ENCODE measurements at regions not wholly inside any gene's neighbourhood (a gene's known extent, or its start where the extent isn't known, plus 50 kb on each side); places are given as distances from the start of the nearest gene placed in this dataset.

DNA sequence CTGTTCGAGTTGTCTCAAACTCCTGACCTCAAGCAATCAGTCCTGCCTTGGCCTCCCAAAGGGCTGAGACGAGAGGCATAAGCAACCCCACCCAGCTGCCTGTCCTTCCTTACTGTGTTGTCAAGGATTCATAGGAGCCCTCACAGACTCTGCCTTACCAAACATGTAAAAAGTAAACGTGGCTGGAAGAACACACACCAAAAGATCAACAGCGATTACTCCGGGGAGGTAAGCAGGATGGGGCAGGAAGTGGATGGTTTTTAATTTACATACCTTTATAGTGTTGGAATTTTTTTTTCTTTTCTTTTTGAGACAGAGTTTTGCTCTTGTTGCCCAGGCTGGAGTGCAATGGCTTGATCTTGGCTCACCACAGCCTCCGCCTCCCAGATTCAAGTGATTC is 61.5 kb upstream of the EGLN3 start:
- Mint-ChIP-seq H3K4me1 (ENCODE audit: low read depth) (no peaks in the 10 kb centered on the region), H3K4me3 (no peak overlapping the region), H3K36me3 (ENCODE audit: low read depth) (no peaks in the 10 kb centered on the region), H3K9me3 (no peaks in the 10 kb centered on the region), H3K27me3 (no peaks in the 10 kb centered on the region), H3K27ac (no peak overlapping the region)
- no peak for DNase-seq
- no peak overlapping the region for H3K4me3 ChIP-seq (ENCODE audit: low read length)
- no peaks in the 10 kb centered on the region for H3K36me3 ChIP-seq (ENCODE audit: insufficient read depth, low read length)
- H3K27ac ChIP-seq (ENCODE audit: low read depth in 1 of 2, low read length in 2 of 2), result no peak overlapping the region
- H3K9me3 ChIP-seq (ENCODE audit: control insufficient read depth in 1 of 2, insufficient read depth in 1 of 2, low read length in 2 of 2), result no peaks in the 10 kb centered on the region
- H3K4me1 ChIP-seq (ENCODE audit: insufficient read depth, low read length), result peaks cover 27% of the 10 kb centered on the region
- ATAC-seq (ENCODE audit: poor library complexity), result no peak
- no peak for TF ChIP-seq CTCF (IDR thresholded peaks at IDR 0.05)
- POLR2A ChIA-PET, result no interaction called here
- CTCF ChIA-PET, result no interaction called here
- intact Hi-C loops (cut with DNase I, micrococcal nuclease), result no loop called here
- H3K27me3 ChIP-seq (ENCODE audit: control insufficient read depth in 1 of 2, insufficient read depth in 2 of 2, low read length in 2 of 2), result no peaks in the 10 kb centered on the region

DNA sequence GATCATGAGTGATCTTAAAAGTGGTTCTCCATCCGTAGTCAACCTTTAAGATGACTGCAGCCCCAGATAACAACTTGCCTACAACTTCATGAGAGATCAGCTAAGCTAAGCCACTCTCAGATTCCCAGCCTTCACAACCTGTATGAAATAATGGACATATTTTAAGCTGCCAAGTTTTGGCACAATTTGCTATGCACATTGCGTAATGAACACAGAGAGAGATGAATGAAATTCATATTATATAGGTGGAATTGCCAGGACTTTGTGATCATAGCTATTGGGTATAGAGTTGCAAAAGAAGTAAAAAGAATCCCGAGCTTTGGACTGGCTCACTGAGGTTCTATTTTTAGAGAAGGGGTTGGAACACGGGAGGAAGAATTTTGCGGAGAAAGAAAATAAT is 59.1 kb upstream of the EGLN3 start:
- Mint-ChIP-seq H3K4me1 (ENCODE audit: low read depth) (no peaks in the 10 kb centered on the region), H3K9me3 (no peaks in the 10 kb centered on the region), H3K4me3 (no peak overlapping the region), H3K27me3 (no peaks in the 10 kb centered on the region), H3K27ac (no peak overlapping the region), H3K36me3 (ENCODE audit: low read depth) (no peaks in the 10 kb centered on the region)
- DNase-seq (no peak), ATAC-seq (ENCODE audit: poor library complexity) (no peak)
- H3K9me3 ChIP-seq (ENCODE audit: control insufficient read depth in 1 of 2, insufficient read depth in 1 of 2, low read length in 2 of 2), result no peaks in the 10 kb centered on the region
- no peak overlapping the region for H3K4me3 ChIP-seq (ENCODE audit: low read length)
- H3K27me3 ChIP-seq (ENCODE audit: control insufficient read depth in 1 of 2, insufficient read depth in 2 of 2, low read length in 2 of 2), result no peaks in the 10 kb centered on the region
- CTCF ChIA-PET, result no interaction called here
- intact Hi-C loops (cut with DNase I, micrococcal nuclease), result no loop called here
- POLR2A ChIA-PET, result no interaction called here
- H3K4me1 ChIP-seq (ENCODE audit: insufficient read depth, low read length), result peaks cover 25% of the 10 kb centered on the region
- H3K27ac ChIP-seq (ENCODE audit: low read depth in 1 of 2, low read length in 2 of 2), result no peak overlapping the region
- no peak for TF ChIP-seq CTCF (IDR thresholded peaks at IDR 0.05)
- H3K36me3 ChIP-seq (ENCODE audit: insufficient read depth, low read length), result no peaks in the 10 kb centered on the region

DNA sequence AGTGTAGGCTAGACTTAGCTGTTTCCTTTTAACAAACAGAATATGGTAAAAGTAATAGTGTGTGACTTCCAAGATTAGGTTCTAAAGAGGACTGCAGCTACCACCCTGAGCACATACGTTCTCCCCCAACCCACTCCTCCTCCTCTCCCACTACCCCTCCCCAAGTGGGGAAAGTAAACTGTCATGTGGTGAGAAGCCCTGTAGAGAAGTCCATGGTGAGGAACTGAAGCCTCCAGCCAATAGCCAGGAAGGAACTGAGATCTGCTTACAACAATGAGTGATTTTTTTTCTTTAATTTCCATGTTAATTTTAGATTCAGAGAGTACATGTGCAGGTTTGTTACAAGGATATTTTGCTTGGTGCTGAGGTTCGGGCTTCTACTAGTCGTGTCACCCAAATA is 57.0 kb upstream of the EGLN3 start:
- no peaks in the 10 kb centered on the region for H3K27me3 ChIP-seq (ENCODE audit: control insufficient read depth in 1 of 2, insufficient read depth in 2 of 2, low read length in 2 of 2)
- H3K4me3 ChIP-seq (ENCODE audit: low read length), result no peak overlapping the region
- no peaks in the 10 kb centered on the region for H3K36me3 ChIP-seq (ENCODE audit: insufficient read depth, low read length)
- Mint-ChIP-seq H3K27me3 (no peaks in the 10 kb centered on the region), H3K27ac (no peak overlapping the region), H3K36me3 (ENCODE audit: low read depth) (no peaks in the 10 kb centered on the region), H3K4me1 (ENCODE audit: low read depth) (no peaks in the 10 kb centered on the region), H3K9me3 (no peaks in the 10 kb centered on the region), H3K4me3 (no peak overlapping the region)
- DNase-seq (no peak), ATAC-seq (ENCODE audit: poor library complexity) (no peak)
- ChIA-PET POLR2A (no interaction called here), CTCF (no interaction called here)
- intact Hi-C loops (cut with DNase I, micrococcal nuclease), result no loop called here
- no peak overlapping the region for H3K27ac ChIP-seq (ENCODE audit: low read depth in 1 of 2, low read length in 2 of 2)
- no peaks in the 10 kb centered on the region for H3K9me3 ChIP-seq (ENCODE audit: control insufficient read depth in 1 of 2, insufficient read depth in 1 of 2, low read length in 2 of 2)
- H3K4me1 ChIP-seq (ENCODE audit: insufficient read depth, low read length), result peaks cover 11% of the 10 kb centered on the region
- no peak for TF ChIP-seq CTCF (IDR thresholded peaks at IDR 0.05)
